ENCODE measurements at regions not wholly inside any gene's neighbourhood (a gene's known extent, or its start where the extent isn't known, plus 50 kb on each side); places are given as distances from the start of the nearest gene placed in this dataset.

GRCh38 chr13:87344176-87344575 is 327.0 kb upstream of the SLITRK5 start:
- TF ChIP-seq GATA3 (IDR thresholded peaks at IDR 0.05; ENCODE audit: low read depth, low read length) = no peak
- TF ChIP-seq GATA2 (IDR thresholded peaks at IDR 0.05; ENCODE audit: low read depth, low read length) = no peak
